Testis (tissue), 2 donors: ENCODE measurements at regions not wholly inside any gene's neighbourhood (a gene's known extent, or its start where the extent isn't known, plus 50 kb on each side); places are given as distances from the start of the nearest gene placed in this dataset.

ENCODE experiments used
- DNase-seq: peaks from one replicate; pipeline ENCODE4 v3.0.0-alpha.2; 2019
- H3K27ac ChIP-seq, 2 donors: fragments of 200-600 bp; sonication (generic); one replicate each; pipeline ENCODE4 v1.5.1; 2019
- H3K27me3 ChIP-seq: fragments of 200-600 bp; sonication (generic); one replicate; pipeline ENCODE4 v1.5.1; 2019
- H3K36me3 ChIP-seq: fragments of 200-600 bp; sonication (generic); one replicate; pipeline ENCODE4 v1.5.1; 2017; ENCODE audit warnings: low read depth; ENCODE audit errors: missing control alignments
- H3K4me1 ChIP-seq: fragments of 200-600 bp; sonication (generic); one replicate; pipeline ENCODE4 v1.5.1; 2019
- H3K4me3 ChIP-seq, 2 donors: fragments of 200-600 bp; sonication (generic); one replicate each; pipeline ENCODE4 v1.5.1; 2017 to 2019
- H3K9me3 ChIP-seq: fragments of 200-600 bp; sonication (generic); one replicate; pipeline ENCODE4 v1.5.1; 2017
- POLR2A ChIP-seq: fragments of 450-650 bp; IDR thresholded peaks from one replicate; pipeline ENCODE4 v1.6.1; 2017; ENCODE audit warnings: antibody characterized with exemption, mild to moderate bottlenecking, moderate library complexity
- WGBS, 2 donors: methylation state at CpG; one replicate each; pipeline ENCODE4 v1.1.5; 2018; 5-methylcytosine and 5-hydroxymethylcytosine counted together
- intact Hi-C: fragments of 100-400 bp; cut with DNase I; formaldehyde crosslinking; loops from one replicate; pipeline ENCODE4 v1.15.1; 2023; ENCODE audit warnings: low total_unique reads
- TF ChIP-seq, protein P1 (sequence below), 3 experiments: fragments of 450-650 bp in 2 of 3; fragments of 200-600 bp in 1 of 3; sonication (generic) in 1 of 3; IDR thresholded peaks; one replicate each; pipeline ENCODE4 v1.5.1; 2016 to 2019; ENCODE audit warnings: antibody characterized with exemption in 3 of 3, mild to moderate bottlenecking in 2 of 3, moderate library complexity in 1 of 3

DNA sequence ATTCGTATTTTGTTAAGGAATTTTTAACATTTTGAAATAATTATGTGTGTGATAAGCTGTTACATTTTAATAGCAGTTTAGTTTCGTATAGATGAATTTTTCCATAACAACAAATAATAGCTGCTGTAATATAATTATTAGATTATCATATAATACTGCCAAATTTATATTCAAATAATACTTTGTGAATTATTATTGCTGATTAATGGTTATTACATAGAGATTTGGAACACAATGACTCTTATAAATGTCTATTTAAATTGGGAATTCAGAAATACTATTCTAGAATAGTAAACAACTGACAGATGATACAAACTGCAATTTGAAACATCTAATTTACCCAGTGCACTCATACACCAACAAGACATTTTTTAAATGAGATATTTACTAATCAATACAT lies 73.2 kb upstream of the NEK7 start:
- H3K27me3 ChIP-seq, result no peaks in the 10 kb centered on the region
- intact Hi-C loops, result no loop called here
- no peak for DNase-seq
- H3K4me1 ChIP-seq, result no peaks in the 10 kb centered on the region
- H3K9me3 ChIP-seq, result no peaks in the 10 kb centered on the region
- WGBS, 2 donors, result 81% methylated on average over 2 of the region's 2 CpGs
- no peak overlapping the region for H3K4me3 ChIP-seq
- no peak overlapping the region for H3K27ac ChIP-seq
- TF ChIP-seq, protein P1, sequence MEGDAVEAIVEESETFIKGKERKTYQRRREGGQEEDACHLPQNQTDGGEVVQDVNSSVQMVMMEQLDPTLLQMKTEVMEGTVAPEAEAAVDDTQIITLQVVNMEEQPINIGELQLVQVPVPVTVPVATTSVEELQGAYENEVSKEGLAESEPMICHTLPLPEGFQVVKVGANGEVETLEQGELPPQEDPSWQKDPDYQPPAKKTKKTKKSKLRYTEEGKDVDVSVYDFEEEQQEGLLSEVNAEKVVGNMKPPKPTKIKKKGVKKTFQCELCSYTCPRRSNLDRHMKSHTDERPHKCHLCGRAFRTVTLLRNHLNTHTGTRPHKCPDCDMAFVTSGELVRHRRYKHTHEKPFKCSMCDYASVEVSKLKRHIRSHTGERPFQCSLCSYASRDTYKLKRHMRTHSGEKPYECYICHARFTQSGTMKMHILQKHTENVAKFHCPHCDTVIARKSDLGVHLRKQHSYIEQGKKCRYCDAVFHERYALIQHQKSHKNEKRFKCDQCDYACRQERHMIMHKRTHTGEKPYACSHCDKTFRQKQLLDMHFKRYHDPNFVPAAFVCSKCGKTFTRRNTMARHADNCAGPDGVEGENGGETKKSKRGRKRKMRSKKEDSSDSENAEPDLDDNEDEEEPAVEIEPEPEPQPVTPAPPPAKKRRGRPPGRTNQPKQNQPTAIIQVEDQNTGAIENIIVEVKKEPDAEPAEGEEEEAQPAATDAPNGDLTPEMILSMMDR (IDR thresholded peaks at IDR 0.05), result no peak
- no peak for TF ChIP-seq POLR2A
- no peaks in the 10 kb centered on the region for H3K36me3 ChIP-seq

DNA sequence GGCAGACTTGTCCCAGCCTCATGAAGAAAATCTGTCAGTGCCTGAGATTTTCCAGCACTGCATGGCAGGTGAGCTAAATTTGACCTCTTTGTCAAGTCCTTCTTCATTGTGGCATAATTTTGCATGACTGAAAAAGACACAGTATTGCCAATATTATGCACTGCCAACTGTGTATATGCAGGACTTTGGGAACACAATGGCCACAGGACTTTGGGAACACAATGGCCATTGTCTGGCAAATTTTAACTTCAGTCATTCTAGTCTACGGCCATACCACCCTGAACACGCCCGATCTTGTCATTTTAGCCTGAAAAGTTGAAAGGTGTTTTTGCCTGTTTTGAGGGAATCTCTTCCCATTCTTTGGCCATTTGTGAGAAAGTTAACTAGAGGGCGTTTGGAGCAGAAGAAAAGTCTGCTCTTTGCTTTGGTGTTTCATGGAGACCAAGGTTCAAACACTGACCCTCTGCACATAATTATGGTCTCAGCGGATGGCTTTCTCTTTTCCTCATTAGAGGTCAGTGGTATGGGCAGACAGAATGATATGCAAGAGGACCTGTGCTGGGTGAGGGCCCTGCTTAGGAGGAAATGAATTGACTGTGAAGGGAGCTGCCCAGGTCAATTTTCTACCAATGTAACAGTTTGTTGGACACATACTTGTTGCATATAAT lies 72.4 kb upstream of the NEK7 start:
- H3K4me3 ChIP-seq, result no peak overlapping the region
- no peaks in the 10 kb centered on the region for H3K36me3 ChIP-seq
- no peaks in the 10 kb centered on the region for H3K9me3 ChIP-seq
- TF ChIP-seq POLR2A, result no peak
- TF ChIP-seq, protein P1 (IDR thresholded peaks at IDR 0.05), result no peak
- WGBS, 2 donors, result 82 to 87% methylated on average over 5 of the region's 5 CpGs
- no peaks in the 10 kb centered on the region for H3K4me1 ChIP-seq
- no peak overlapping the region for H3K27ac ChIP-seq
- intact Hi-C loops, result no loop called here
- H3K27me3 ChIP-seq, result no peaks in the 10 kb centered on the region
- no peak for DNase-seq

DNA sequence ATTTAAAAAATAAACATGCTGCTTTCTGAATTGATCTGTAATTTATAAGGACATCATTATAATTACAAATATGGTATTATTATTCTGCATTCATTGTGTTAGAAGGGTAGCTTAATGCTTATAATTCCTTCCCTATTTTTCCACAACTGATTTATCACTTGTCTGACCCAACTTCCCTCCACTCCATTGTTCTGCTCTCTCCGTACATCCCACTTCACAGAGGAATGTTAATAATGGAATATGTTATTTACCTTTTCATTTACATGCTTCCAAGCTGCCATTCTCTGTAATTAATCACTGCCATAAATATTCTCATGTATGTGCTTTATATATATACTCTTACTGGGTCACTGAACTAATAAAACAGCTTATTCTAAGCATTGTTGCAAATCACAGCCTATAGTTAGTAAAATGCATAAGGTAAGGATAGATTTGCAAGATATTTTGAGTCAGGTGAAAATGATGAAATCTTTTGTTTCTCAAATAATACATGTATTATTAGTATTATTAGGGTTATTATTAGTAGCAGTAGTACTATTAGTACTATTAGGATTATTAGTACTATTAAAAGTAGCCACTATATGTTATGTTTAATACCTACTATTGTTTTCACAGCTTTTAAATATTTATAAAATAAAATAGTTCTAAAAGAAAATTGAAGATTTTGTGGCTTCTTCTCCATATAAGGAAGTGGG lies 70.6 kb upstream of the NEK7 start:
- intact Hi-C loops, result no loop called here
- no peak for TF ChIP-seq POLR2A
- TF ChIP-seq, protein P1 (IDR thresholded peaks at IDR 0.05), result no peak
- Histone ChIP-seq H3K27ac (no peak overlapping the region), H3K9me3 (no peaks in the 10 kb centered on the region), H3K4me1 (no peaks in the 10 kb centered on the region), H3K27me3 (no peaks in the 10 kb centered on the region), H3K36me3 (no peaks in the 10 kb centered on the region), H3K4me3 (no peak overlapping the region)
- WGBS, 2 donors, result 83 to 88% methylated on average over 1 of the region's 1 CpG
- no peak for DNase-seq

DNA sequence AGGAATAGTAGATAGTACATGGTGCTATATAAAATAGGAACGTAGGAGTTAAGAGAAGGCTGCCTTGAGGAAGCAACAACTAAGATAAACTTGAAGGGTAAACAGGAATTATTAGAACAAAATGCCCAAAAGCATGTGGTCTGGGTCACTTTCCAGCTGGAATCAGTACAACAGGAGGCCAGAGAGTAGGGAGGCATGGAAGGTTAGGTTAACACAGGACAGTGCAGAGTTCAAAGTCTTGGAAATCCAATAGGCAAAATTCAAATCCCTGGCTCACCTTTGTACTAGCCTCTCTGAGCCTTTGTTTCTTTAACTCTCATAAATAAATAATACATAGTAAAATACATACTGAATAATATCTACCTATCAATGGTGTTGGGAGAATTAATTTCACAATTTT lies 69.0 kb upstream of the NEK7 start:
- H3K4me1 ChIP-seq, result no peaks in the 10 kb centered on the region
- no peaks in the 10 kb centered on the region for H3K27me3 ChIP-seq
- no peak overlapping the region for H3K4me3 ChIP-seq
- no peaks in the 10 kb centered on the region for H3K36me3 ChIP-seq
- TF ChIP-seq, protein P1 (IDR thresholded peaks at IDR 0.05), result no peak
- no peak for TF ChIP-seq POLR2A
- no peak overlapping the region for H3K27ac ChIP-seq
- intact Hi-C loops, result no loop called here
- no peaks in the 10 kb centered on the region for H3K9me3 ChIP-seq
- DNase-seq, result no peak
- WGBS, 2 donors, result 20 to 54% methylated on average over 1 of the region's 1 CpG
